LoVo (cell line): ENCODE measurements at regions not wholly inside any gene's neighbourhood (a gene's known extent, or its start where the extent isn't known, plus 50 kb on each side); places are given as distances from the start of the nearest gene placed in this dataset.
A peak's percentile ranks its signal among the peaks of the same experiment; 100 is the strongest.

ENCODE experiments used
- DNase-seq: peaks from one replicate; pipeline ENCODE4 v3.0.0-alpha.2; 2016; ENCODE audit warnings: low spot score

DNA sequence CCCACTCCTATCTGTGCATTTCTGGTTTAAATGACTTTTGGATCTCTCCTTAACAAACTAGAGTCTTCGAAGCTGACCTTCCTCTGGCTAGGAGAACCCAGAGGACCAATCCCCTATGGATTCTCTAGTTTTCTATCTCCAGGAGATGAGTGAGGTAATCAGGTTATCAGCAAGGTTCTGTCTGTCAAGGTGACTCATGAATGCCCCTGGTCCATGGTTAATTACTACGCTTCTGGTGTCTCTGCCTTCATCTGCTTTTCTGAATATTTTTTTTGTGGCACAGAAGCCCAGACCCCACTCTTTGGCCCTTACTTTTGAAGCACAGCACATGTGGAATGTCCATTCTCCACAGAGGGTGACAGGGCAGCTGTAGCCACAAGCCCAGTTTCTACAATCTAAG lies 897.9 kb upstream of the KLHL29 start:
- no peak for DNase-seq

DNA sequence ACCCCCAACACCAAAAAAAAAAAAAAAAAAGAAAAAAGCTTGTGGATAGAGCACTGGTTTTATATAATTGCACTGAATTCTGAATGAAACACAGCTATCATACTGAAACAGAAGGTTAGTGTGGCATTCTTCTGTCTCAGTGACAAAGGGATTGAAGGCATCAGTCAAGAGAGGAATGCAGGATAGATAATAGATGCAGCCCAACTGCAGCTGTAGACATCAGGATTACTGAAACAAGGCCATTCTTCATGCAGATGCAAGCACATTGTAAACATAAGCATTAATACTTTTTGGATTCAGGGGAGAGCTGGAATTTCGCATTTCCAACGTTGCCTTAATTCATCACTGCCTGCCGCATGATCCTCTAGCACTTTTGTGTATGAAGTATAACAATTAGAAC lies 897.4 kb upstream of the KLHL29 start:
- no peak for DNase-seq

GRCh38 chr2:22491442-22491841 lies 893.5 kb upstream of the KLHL29 start:
- DNase-seq, result no peak

DNA sequence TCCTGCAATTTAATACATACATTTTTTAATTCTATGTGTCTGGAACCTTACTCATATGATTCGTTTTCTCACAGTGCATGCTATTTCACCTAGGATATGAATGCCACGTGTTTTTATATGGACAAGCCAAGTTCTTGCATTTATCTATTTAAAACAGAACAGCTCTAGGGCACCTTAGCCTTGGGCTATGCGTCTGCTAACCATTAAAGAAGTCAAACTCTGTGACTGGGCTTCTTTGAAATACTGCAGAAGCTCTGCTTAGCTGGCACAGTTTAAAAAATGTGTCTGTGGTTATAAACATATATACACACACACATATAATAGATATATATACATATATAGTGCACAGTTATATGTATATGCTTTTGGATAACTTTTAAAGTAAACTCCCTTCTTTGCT lies 890.8 kb upstream of the KLHL29 start:
- no peak for DNase-seq

- DNase-seq, result no peak
These were observed 887.9 kb upstream of the KLHL29 start for GRCh38 chr2:22497064-22497463.

- no peak for DNase-seq
These were observed 887.2 kb upstream of the KLHL29 start for GRCh38 chr2:22497789-22498188.

- DNase-seq, result no peak
These were observed 885.7 kb upstream of the KLHL29 start for GRCh38 chr2:22499082-22499839.

- no peak for DNase-seq
These were observed 884.4 kb upstream of the KLHL29 start for GRCh38 chr2:22500555-22500935.

- no peak for DNase-seq
These were observed 883.1 kb upstream of the KLHL29 start for GRCh38 chr2:22501851-22502250.

- DNase-seq, result no peak
These were observed 871.4 kb upstream of the KLHL29 start for GRCh38 chr2:22513563-22513962.

DNA sequence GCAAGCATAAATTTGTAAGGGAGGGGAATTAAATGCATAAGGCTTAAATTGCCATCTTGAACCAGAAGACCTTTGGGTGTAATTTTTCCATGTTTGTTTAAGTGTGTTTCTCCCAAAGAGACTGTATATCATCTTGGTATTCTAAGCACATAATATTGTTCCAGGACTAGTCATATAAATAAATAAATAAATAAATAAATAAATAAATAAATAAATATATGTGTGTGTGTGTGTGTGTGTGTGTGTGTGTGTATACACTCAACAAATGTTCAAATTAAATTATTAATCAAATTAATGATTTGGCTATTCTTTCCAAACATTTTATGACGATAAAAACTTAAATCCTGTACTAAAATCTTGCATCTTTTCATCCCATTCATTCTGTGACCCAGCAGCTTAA lies 867.8 kb upstream of the KLHL29 start:
- no peak for DNase-seq

DNA sequence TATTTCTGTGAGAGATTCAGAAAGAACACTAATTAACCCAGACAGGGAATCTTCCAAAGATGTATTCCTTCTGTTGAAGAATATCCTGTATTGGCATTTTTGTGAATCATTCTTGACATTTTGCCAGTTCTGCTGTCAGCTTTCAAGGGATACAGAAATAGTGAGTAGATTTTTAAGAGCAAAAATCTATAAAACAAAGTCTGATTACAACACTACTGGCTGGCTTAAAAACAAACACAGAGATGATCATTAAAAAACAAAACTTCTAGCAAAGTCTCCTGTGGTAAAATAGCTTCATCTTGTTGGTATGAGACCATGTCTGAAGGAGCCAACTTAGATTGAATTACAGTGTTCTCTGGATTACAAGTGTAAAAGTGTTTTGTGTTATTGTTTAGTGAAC lies 866.3 kb upstream of the KLHL29 start:
- no peak for DNase-seq

DNA sequence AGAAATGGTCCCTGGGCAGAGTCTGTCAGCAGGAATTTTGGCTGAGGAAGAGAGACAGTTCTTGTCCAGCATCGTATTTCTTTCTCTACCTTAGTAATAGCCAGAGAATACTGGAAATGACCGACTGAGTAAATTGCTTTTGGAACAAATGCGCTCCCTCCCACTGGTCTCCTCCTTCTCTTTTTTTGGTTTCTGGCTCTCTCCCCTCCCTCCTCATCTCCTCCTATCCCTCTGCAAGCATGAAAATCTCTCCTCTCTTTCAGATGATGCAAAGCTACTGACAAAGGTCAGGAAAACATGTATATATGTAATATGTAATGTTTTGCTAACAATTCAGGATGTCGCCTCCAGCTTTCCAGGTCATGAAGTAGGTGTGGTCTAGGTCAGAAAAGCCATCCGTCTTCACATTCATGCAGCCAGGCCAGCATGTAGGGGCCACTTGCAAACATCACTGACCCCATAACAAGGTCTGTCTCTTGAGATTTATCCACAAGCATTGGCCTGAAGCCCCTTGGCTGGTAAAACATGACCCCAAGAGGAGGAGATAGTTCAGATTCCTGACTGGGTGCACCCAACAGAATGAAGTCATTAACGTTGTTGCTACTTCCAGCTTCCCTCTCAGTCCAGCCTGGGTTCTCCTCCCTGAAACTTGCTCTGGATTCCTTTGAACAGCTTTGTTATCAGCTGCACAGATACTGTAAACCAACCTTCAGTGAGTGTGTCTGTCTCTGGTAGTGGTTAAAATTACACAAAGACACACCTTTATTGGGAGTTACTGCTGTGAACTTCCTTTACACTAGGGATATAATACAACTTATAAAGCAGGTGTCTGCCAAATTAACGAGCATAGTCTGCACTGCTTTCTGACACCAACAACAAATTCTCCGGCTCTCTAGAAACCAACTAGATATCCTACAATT lies 864.4 kb upstream of the KLHL29 start:
- no peak for DNase-seq

GRCh38 chr2:22521620-22522019 lies 863.4 kb upstream of the KLHL29 start:
- DNase-seq, result no peak

DNA sequence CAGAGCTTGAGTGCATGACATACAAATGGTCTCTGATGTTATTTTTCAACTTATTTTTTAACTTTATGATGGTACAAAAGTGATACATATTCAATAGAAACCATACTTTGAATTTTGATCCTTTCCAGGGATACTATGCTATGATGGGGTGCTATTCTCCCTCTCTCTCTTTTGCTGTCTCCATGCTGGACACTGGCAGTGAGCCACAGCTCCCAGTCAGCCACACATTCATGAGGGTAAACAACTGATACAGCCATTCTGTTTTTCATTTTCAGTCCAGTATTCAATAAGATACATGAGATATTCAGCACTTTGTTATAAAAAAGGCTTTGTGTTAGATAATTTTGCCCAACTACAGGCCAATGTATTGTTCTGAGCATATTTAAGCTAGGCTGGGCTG lies 859.3 kb upstream of the KLHL29 start:
- no peak for DNase-seq

GRCh38 chr2:22530131-22530530 lies 854.8 kb upstream of the KLHL29 start:
- no peak for DNase-seq

DNA sequence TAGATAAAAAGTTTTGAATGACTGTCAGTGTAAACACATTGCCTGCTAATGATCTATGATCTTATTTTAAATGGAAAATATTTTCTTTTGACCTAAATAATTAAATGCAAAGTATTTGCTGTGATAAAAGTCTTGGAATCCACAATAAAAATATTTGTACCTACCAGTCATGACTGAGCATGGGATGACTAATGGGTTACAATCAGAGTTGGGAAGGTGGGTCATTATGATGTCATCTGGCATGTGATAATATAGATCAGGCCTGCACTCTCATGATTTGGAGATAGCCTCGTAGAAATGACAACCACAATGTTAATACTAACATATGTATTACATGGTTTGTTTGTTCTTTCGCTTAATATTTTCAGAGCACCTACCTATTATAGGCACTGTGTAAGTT lies 848.8 kb upstream of the KLHL29 start:
- peak; percentile 15 for DNase-seq

DNA sequence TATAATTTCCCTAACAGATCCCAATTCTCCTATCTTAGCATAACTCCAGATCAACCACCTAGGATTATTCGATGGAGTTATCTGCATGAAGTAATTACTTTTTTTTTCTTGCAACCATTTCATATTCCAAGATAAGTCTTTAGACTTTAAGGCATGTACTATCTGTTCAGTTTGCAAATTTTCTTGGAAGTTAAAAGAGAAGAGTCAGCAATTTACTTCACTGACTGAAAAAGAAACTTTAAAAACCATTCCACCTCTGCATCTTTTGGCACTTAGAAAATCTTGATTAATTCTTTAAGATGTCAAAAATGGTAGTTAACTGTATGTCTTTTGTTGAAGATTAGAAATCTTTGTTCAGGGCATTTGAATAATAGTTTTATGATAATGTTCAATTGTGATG lies 830.5 kb upstream of the KLHL29 start:
- DNase-seq, result no peak

DNA sequence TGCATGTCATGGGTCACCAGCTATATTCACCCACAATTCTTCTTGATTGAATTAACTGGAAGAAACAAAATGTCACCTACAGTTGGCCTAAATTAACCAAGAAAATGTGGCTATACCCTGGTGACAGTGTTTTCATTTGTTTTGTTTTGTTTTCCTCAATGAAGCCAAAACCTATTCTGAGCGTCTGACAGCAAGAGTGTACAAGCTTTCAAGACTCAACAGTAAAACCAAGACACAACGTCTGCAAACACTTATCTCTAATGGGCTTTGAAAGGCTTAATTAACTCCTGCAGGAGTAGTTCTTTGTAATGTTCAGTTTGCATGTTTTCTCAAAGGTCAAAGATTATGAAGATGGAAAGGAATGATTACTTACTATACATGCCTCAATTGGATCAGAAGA lies 827.6 kb upstream of the KLHL29 start:
- DNase-seq, result no peak

DNA sequence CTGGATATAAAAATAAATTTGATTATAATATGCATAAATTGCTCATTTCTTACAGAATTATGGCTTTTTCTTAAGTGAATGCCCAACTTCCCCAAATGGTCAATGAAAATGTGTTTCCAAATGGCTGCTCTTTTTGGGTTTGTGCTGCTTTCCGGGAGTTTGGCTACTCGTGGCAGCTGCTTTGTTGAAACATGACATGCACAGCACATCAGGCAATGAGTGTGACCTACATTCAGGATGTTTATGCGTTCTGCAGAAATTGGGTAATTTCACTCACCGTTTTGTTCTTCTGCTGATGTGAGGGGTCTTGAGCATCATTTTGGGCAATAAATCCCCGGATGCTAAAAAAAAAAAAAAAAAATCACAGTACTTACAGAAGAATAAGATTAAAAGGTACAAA lies 825.0 kb upstream of the KLHL29 start:
- no peak for DNase-seq

DNA sequence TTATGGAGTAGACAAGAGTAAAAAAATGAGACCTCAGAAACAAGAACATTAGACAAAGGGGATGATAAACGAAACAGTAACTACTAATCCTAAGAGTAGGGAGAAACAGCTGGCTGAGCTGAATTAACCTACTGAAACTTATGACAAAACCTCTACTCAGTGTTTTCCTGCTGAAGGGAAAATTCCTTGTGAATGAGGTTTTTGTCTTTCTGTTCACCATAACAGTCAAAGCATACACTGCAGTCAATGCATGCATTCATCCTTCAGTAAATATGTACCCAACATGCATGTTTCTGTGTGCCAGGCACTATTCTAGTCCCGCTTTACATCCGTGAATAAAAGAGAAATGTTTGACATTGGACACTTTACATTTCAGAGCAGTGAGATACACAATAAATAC lies 805.6 kb upstream of the KLHL29 start:
- DNase-seq, result no peak

- no peak for DNase-seq
These were observed 802.9 kb upstream of the KLHL29 start for GRCh38 chr2:22582107-22582506.

GRCh38 chr2:22596306-22596705 lies 788.7 kb upstream of the KLHL29 start:
- DNase-seq, result no peak

DNA sequence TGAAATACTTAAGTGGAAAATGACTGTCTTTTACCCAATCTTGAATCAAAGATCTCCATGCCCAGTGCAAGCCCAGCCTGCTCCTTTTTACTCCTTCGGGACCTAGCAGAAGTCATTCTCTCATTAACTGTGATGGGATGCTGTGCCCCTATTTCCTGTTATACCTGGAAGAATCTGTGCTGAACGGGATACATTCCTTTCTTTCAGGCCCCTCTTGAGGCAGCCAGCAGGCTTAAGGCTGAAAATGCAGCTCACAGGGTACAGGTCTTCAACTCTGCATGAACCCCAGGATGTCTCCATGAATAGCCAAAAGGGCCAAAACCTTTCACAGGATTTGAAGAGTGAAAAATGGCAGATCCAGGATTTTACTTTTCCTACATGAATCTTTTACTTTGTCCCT lies 784.8 kb upstream of the KLHL29 start:
- DNase-seq, result no peak
